ENCODE measurements at regions not wholly inside any gene's neighbourhood (a gene's known extent, or its start where the extent isn't known, plus 50 kb on each side); places are given as distances from the start of the nearest gene placed in this dataset.

DNA sequence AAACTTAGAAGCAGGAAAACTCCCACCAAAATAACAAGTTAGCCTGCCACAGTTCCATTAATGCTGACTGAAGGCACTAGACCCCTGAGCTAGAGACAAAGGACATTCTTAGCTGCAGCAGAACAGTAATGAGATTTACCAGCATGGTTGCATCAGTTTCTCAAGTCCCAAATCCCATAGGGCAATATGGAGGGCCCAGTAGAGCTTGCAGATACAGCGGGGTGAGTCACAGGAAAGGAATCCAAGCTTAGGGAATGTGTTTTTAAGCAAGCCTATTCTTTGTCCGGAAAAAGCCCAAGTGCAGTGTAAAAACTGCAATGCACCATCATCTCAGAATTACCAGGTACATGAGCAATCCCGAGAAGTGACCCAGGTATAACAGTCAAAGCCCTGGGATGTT, 51.3 kb upstream of the EXOC1L start:
- no peak for TF ChIP-seq STAT1 (IDR thresholded peaks at IDR 0.05; ENCODE audit: unreplicated experiment)
- TF ChIP-seq EZH2 (IDR thresholded peaks at IDR 0.05; ENCODE audit: low read depth, unreplicated experiment) = no peak
- no peak for TF ChIP-seq JUNB (IDR thresholded peaks at IDR 0.05; ENCODE audit: unreplicated experiment)
- peak overlapping the region; percentile 38 for H2AFZ ChIP-seq
- H3K4me2 ChIP-seq = no peak overlapping the region
- H4K20me1 ChIP-seq (replicated peaks; ENCODE audit: insufficient read depth) = no peaks in the 10 kb centered on the region
- no peaks in the 10 kb centered on the region for H3K27me3 ChIP-seq (ENCODE audit: insufficient read depth)
- H3K79me2 ChIP-seq (replicated peaks; ENCODE audit: insufficient read depth) = no peaks in the 10 kb centered on the region
- Mint-ChIP-seq H3K36me3 (ENCODE audit: low read depth) (no peaks in the 10 kb centered on the region), H3K9me3 (no peaks in the 10 kb centered on the region), H3K27ac (peak overlapping the region; percentile 89), H3K4me3 (no peak overlapping the region), H3K4me1 (peaks cover 15% of the 10 kb centered on the region), H3K27me3 (ENCODE audit: insufficient read depth, low read depth, poor library complexity) (no peaks in the 10 kb centered on the region)
- peaks cover 2% of the 10 kb centered on the region; the same call in 1 of the 2 replicates for H3K4me1 ChIP-seq (ENCODE audit: insufficient read depth)
- ATAC-seq (peak; percentile 54; the same call in 2 of the 3 replicates), DNase-seq (ENCODE audit: low spot score) (peak; percentile 67)
- no peak overlapping the region for H3K4me3 ChIP-seq
- no peaks in the 10 kb centered on the region for H3K9me2 ChIP-seq (ENCODE audit: insufficient read depth)
- peak overlapping the region; percentile 46; the same call in 1 of the 2 replicates for H3K27ac ChIP-seq (ENCODE audit: low read depth)
- no peaks in the 10 kb centered on the region for H3F3A ChIP-seq (replicated peaks; ENCODE audit: low read depth)
- no peaks in the 10 kb centered on the region for H3K36me3 ChIP-seq (ENCODE audit: insufficient read depth)
